T-cell (primary cell): ENCODE measurements at regions not wholly inside any gene's neighbourhood (a gene's known extent, or its start where the extent isn't known, plus 50 kb on each side); places are given as distances from the start of the nearest gene placed in this dataset.

Source experiments
- ATAC-seq, 4 experiments: fragments of 200-7000 bp in 3 of 4; fragments of 150-1000 bp in 1 of 4; cut with Tn5 transposase; replicated peaks in 1 of 4; 1 replicate in 3 of 4; 2 replicates in 1 of 4; pipeline ENCODE4 v1.10.0; 2021; ENCODE audit warnings: moderate library complexity in 3 of 4, mild to moderate bottlenecking in 2 of 4, moderate number of reproducible peaks in 1 of 4
- CTCF ChIA-PET, 2 donors: fragments of 300-600 bp; sonication (Branson Sonifier 250); formaldehyde crosslinking; loops; one replicate each; lab custom pipeline; 2022; ENCODE audit warnings: antibody characterized with exemption in 2 of 2; lab: Charles Lee
- POLR2A ChIA-PET, 2 donors: fragments of 300-600 bp; sonication (Branson Sonifier 250); formaldehyde crosslinking; loops; one replicate each; lab custom pipeline; 2022; ENCODE audit warnings: antibody characterized with exemption in 2 of 2; lab: Charles Lee
- DNase-seq, 35 experiments: peaks; one replicate each; pipeline versions ENCODE4 v3.0.0 to v3.0.0-alpha.2; 2013 to 2023
- H3K27ac ChIP-seq: one replicate; pipeline ENCODE4 v1.5.1; 2013; ENCODE audit warnings: low read length
- H3K27me3 ChIP-seq, 2 experiments: replicated peaks in 1 of 2; 1 replicate in 1 of 2; 2 replicates in 1 of 2; pipeline versions ENCODE4 v1.6.1 to v1.7.0; 2013; ENCODE audit warnings: low read length in 1 of 2, mixed read lengths in 1 of 2; ENCODE audit not compliant: control insufficient read depth in 2 of 2, insufficient read depth in 2 of 2; ENCODE audit errors: extremely low read depth in 1 of 2
- H3K36me3 ChIP-seq, 2 donors: 1 replicate in 1 of 2; 2 replicates in 1 of 2; pipeline versions ENCODE4 v1.6.1 to v1.7.0; 2013; ENCODE audit warnings: low read length in 1 of 2; ENCODE audit not compliant: control insufficient read depth in 2 of 2, insufficient read depth in 1 of 2; ENCODE audit errors: extremely low read depth in 1 of 2
- H3K4me1 ChIP-seq, 2 experiments: 1 replicate in 1 of 2; 2 replicates in 1 of 2; pipeline versions ENCODE4 v1.6.1 to v1.7.0; 2013; ENCODE audit warnings: low read length in 2 of 2, mixed read lengths in 1 of 2; ENCODE audit not compliant: insufficient read depth in 2 of 2, control insufficient read depth in 1 of 2; ENCODE audit errors: extremely low read depth in 1 of 2
- H3K4me3 ChIP-seq, 2 donors: 1 replicate in 1 of 2; 2 replicates in 1 of 2; pipeline versions ENCODE4 v1.5.1 to v1.7.0; 2013; ENCODE audit warnings: mild to moderate bottlenecking in 2 of 2, low read length in 1 of 2, moderate library complexity in 1 of 2; ENCODE audit not compliant: control insufficient read depth in 1 of 2; ENCODE audit errors: extremely low read depth in 1 of 2
- H3K9me3 ChIP-seq: 2 replicates; pipeline ENCODE4 v1.7.0; 2013
- H3K27ac Mint-ChIP-seq, 2 donors: one replicate each; pipeline ENCODE4 v1.8.0; 2020 to 2021; ENCODE audit warnings: mild to moderate bottlenecking in 2 of 2, mixed read lengths in 2 of 2
- H3K27me3 Mint-ChIP-seq, 2 donors: one replicate each; pipeline ENCODE4 v1.8.0; 2021 to 2022; ENCODE audit warnings: mixed read lengths in 2 of 2
- H3K36me3 Mint-ChIP-seq: one replicate; pipeline ENCODE4 v1.8.0; 2021; ENCODE audit warnings: mixed read lengths
- H3K4me1 Mint-ChIP-seq, 3 donors: one replicate each; pipeline ENCODE4 v1.8.0; 2020 to 2022; ENCODE audit warnings: mixed read lengths in 3 of 3, mild to moderate bottlenecking in 1 of 3
- H3K4me3 Mint-ChIP-seq, 3 donors: one replicate each; pipeline ENCODE4 v1.8.0; 2020 to 2022; ENCODE audit warnings: mild to moderate bottlenecking in 3 of 3, mixed read lengths in 3 of 3, moderate library complexity in 3 of 3
- H3K9me3 Mint-ChIP-seq, 3 donors: one replicate each; pipeline ENCODE4 v1.8.0; 2020 to 2022; ENCODE audit warnings: mixed read lengths in 3 of 3
- WGBS: methylation state at CpG from one replicate; pipeline ENCODE4 v1.1.5; 2013; ENCODE audit warnings: missing lambda C conversion rate; ENCODE audit not compliant: insufficient coverage; 5-methylcytosine and 5-hydroxymethylcytosine counted together

GRCh38 chr5:167767795-167768194 lies 523.6 kb upstream of the WWC1 start:
- no peaks in the 10 kb centered on the region for H3K36me3 Mint-ChIP-seq
- H3K4me1 Mint-ChIP-seq, result no peaks in the 10 kb centered on the region
- ATAC-seq (no peak), DNase-seq (no peak)
- peaks cover 0 to 5% (median 4%) of the 10 kb centered on the region in 3 donors for H3K9me3 Mint-ChIP-seq
- Histone ChIP-seq H3K9me3 (no peaks in the 10 kb centered on the region), H3K36me3 (no peaks in the 10 kb centered on the region), H3K4me1 (no peaks in the 10 kb centered on the region), H3K27me3 (no peaks in the 10 kb centered on the region), H3K27ac (no peak overlapping the region), H3K4me3 (no peak overlapping the region)
- H3K27me3 Mint-ChIP-seq, result no peaks in the 10 kb centered on the region
- ChIA-PET CTCF (no interaction called here), POLR2A (interaction anchor here in 1 of 2 donors (0.6 kb wide), 1 partner anchor 755 kb away, joined by 4 read pairs; no protein-coding TSS in a partner anchor)
- no peak overlapping the region for H3K4me3 Mint-ChIP-seq
- H3K27ac Mint-ChIP-seq, result no peak overlapping the region
- WGBS, result no CpG with 5 or more reads among the region's 4 CpGs

GRCh38 chr5:167769846-167770413 lies 521.5 kb upstream of the WWC1 start:
- no peak for ATAC-seq
- Histone ChIP-seq H3K27ac (no peak overlapping the region), H3K36me3 (no peaks in the 10 kb centered on the region), H3K27me3 (no peaks in the 10 kb centered on the region), H3K4me1 (no peaks in the 10 kb centered on the region), H3K9me3 (no peaks in the 10 kb centered on the region), H3K4me3 (no peak overlapping the region)
- no peak for DNase-seq
- 86% methylated on average over 2 of the region's 2 CpGs for WGBS
- Mint-ChIP-seq H3K4me1 (no peaks in the 10 kb centered on the region), H3K27me3 (no peaks in the 10 kb centered on the region), H3K27ac (no peak overlapping the region), H3K4me3 (no peak overlapping the region), H3K36me3 (no peaks in the 10 kb centered on the region), H3K9me3 (peaks cover 0 to 5% (median 4%) of the 10 kb centered on the region in 3 donors)
- POLR2A ChIA-PET, result no interaction called here
- CTCF ChIA-PET, result no interaction called here

- Mint-ChIP-seq H3K36me3 (no peaks in the 10 kb centered on the region), H3K9me3 (peaks cover 0 to 5% (median 4%) of the 10 kb centered on the region in 3 donors), H3K27ac (no peak overlapping the region), H3K27me3 (no peaks in the 10 kb centered on the region), H3K4me1 (no peaks in the 10 kb centered on the region), H3K4me3 (no peak overlapping the region)
- Histone ChIP-seq H3K36me3 (no peaks in the 10 kb centered on the region), H3K4me1 (no peaks in the 10 kb centered on the region), H3K9me3 (no peaks in the 10 kb centered on the region), H3K4me3 (no peak overlapping the region), H3K27me3 (no peaks in the 10 kb centered on the region), H3K27ac (no peak overlapping the region)
- WGBS, result 87% methylated on average over 2 of the region's 5 CpGs
- ChIA-PET POLR2A (no interaction called here), CTCF (no interaction called here)
- no peak for DNase-seq
- no peak for ATAC-seq
Measured at GRCh38 chr5:167770461-167770860, 521.0 kb upstream of the WWC1 start.

- no peaks in the 10 kb centered on the region for H3K9me3 ChIP-seq
- no peaks in the 10 kb centered on the region for H3K36me3 ChIP-seq
- no peaks in the 10 kb centered on the region for H3K4me1 Mint-ChIP-seq
- no peak overlapping the region for H3K4me3 ChIP-seq
- H3K27me3 ChIP-seq, result no peaks in the 10 kb centered on the region
- no peak for ATAC-seq
- no peaks in the 10 kb centered on the region for H3K36me3 Mint-ChIP-seq
- no peak overlapping the region for H3K4me3 Mint-ChIP-seq
- POLR2A ChIA-PET, result no interaction called here
- H3K9me3 Mint-ChIP-seq, result peaks cover 0 to 5% (median 4%) of the 10 kb centered on the region in 3 donors
- no peak overlapping the region for H3K27ac ChIP-seq
- no peak overlapping the region for H3K27ac Mint-ChIP-seq
- no CpG with 5 or more reads among the region's 6 CpGs for WGBS
- DNase-seq, result no peak
- CTCF ChIA-PET, result no interaction called here
- no peaks in the 10 kb centered on the region for H3K27me3 Mint-ChIP-seq
- no peaks in the 10 kb centered on the region for H3K4me1 ChIP-seq
Measured at GRCh38 chr5:167771571-167771970, 519.9 kb upstream of the WWC1 start.

GRCh38 chr5:167773668-167774301 lies 517.7 kb upstream of the WWC1 start:
- POLR2A ChIA-PET, result interaction anchor here in 1 of 2 donors (0.6 kb wide), 1 partner anchor 108 kb away, joined by 3 read pairs; no protein-coding TSS in a partner anchor
- 100% methylated on average over 3 of the region's 5 CpGs for whole genome bisulfite sequencing

GRCh38 chr5:167777746-167778145 lies 513.7 kb upstream of the WWC1 start:
- no peaks in the 10 kb centered on the region for H3K27me3 ChIP-seq
- DNase-seq (no peak), ATAC-seq (no peak)
- Mint-ChIP-seq H3K4me1 (no peaks in the 10 kb centered on the region), H3K27me3 (no peaks in the 10 kb centered on the region), H3K27ac (no peak overlapping the region), H3K36me3 (no peaks in the 10 kb centered on the region), H3K9me3 (peaks cover 0 to 3% (median 0%) of the 10 kb centered on the region in 3 donors), H3K4me3 (no peak overlapping the region)
- no peaks in the 10 kb centered on the region for H3K4me1 ChIP-seq
- ChIA-PET POLR2A (no interaction called here), CTCF (no interaction called here)
- WGBS, result no CpG with 5 or more reads among the region's 1 CpG
- no peak overlapping the region for H3K27ac ChIP-seq
- H3K4me3 ChIP-seq, result no peak overlapping the region
- H3K36me3 ChIP-seq, result no peaks in the 10 kb centered on the region
- no peaks in the 10 kb centered on the region for H3K9me3 ChIP-seq

More at GRCh38 chr5:167773668-167774301, 517.7 kb upstream of the WWC1 start:
- no peak overlapping the region for H3K4me3 ChIP-seq
- H3K36me3 ChIP-seq, result no peaks in the 10 kb centered on the region
- no peaks in the 10 kb centered on the region for H3K9me3 ChIP-seq
- Mint-ChIP-seq H3K27me3 (no peaks in the 10 kb centered on the region), H3K27ac (no peak overlapping the region), H3K4me1 (no peaks in the 10 kb centered on the region), H3K9me3 (peaks cover 0 to 5% (median 4%) of the 10 kb centered on the region in 3 donors), H3K4me3 (no peak overlapping the region), H3K36me3 (no peaks in the 10 kb centered on the region)
- no peak overlapping the region for H3K27ac ChIP-seq
- H3K4me1 ChIP-seq, result no peaks in the 10 kb centered on the region
- no peak for DNase-seq
- CTCF ChIA-PET, result no interaction called here
- ATAC-seq, result no peak
- no peaks in the 10 kb centered on the region for H3K27me3 ChIP-seq
